ENCODE measurements at regions not wholly inside any gene's neighbourhood (a gene's known extent, or its start where the extent isn't known, plus 50 kb on each side); places are given as distances from the start of the nearest gene placed in this dataset.

DNA sequence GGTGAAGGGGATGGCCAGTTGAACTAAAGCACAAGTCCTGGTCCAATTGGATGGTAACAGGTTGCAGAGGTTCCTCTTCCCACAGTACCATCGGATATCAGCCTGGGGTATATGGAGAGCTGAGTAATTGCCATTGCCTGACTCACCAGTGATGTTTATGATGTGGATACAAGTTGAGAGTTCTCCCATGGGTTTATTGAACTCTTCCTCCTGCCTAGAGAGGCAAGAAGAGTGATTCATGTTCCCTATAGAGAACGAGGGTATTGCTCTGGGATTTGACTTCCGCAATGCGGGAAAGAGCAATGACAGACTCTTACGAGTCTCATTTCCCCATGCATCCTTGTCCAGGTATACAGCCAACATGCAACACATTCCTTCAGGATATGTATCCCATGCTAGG lies 111.3 kb upstream of the PCDH9 start:
- TF ChIP-seq, protein P1, sequence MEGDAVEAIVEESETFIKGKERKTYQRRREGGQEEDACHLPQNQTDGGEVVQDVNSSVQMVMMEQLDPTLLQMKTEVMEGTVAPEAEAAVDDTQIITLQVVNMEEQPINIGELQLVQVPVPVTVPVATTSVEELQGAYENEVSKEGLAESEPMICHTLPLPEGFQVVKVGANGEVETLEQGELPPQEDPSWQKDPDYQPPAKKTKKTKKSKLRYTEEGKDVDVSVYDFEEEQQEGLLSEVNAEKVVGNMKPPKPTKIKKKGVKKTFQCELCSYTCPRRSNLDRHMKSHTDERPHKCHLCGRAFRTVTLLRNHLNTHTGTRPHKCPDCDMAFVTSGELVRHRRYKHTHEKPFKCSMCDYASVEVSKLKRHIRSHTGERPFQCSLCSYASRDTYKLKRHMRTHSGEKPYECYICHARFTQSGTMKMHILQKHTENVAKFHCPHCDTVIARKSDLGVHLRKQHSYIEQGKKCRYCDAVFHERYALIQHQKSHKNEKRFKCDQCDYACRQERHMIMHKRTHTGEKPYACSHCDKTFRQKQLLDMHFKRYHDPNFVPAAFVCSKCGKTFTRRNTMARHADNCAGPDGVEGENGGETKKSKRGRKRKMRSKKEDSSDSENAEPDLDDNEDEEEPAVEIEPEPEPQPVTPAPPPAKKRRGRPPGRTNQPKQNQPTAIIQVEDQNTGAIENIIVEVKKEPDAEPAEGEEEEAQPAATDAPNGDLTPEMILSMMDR (IDR thresholded peaks at IDR 0.05; ENCODE audit: insufficient read depth, low read length, poor library complexity, severe bottlenecking), result no peak
- no peak for TF ChIP-seq EZH2phosphoT487 (conservative IDR thresholded peaks at IDR 0.05; ENCODE audit: low read length)
